ENCODE measurements at regions not wholly inside any gene's neighbourhood (a gene's known extent, or its start where the extent isn't known, plus 50 kb on each side); places are given as distances from the start of the nearest gene placed in this dataset.
"Not testable (repeated sequence)": the region's sequence is repeated elsewhere in the genome, so short reads cannot be mapped to it uniquely, and the experiment has no call there.

DNA sequence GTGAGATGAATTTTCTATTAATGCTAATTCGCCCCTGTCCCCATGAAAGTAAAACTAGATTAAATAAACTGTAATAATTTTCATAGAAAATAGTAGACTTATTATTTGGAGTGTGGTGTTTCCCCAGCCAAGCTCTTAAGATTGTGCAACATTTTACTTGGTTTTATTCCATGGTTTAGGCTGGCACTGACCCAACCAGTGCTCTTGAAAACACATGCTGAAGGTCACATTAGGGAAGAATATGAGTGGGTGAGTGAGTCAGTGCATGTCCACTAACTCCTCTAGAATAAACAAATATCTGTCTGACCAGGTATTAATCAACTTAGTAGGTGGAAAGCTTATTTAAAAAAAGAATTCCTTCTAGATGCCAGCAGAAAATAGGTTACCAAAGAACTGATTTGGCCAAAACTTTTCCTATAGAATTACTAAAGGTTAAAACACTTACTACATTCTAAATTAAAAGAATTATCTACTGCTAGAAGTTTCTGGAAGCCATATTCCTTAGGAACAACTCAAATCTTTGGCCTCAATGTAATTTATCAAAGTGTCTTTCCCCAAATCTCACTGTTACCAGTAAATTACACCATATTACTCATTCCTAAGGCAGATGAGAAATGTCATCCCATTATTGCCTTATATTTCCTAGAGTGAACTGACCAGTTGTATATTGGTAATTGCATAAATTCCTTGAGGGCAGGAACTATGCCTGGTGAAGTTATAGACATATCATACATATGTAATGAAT lies 89.7 kb upstream of the RGS1 start:
- DNase-seq = no peak

DNA sequence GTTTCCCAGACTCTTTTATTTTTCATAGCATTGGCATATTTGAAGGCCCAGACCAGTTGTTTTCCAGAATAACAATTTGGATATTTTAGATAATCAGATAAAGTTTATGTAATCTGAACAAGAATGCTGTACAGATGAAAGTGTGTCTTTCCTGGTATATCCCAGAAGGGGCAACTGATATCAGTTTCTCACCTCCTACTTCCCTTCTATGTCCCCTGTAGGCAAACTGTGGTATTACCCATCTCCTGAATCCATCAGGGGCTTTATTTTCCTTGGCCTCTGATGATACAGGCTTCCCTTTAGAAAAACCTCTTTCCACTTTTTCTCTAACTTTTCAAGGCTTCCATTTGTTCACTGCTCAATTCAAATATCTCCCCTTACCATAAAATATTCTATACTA lies 87.5 kb upstream of the RGS1 start:
- no peak for DNase-seq

DNA sequence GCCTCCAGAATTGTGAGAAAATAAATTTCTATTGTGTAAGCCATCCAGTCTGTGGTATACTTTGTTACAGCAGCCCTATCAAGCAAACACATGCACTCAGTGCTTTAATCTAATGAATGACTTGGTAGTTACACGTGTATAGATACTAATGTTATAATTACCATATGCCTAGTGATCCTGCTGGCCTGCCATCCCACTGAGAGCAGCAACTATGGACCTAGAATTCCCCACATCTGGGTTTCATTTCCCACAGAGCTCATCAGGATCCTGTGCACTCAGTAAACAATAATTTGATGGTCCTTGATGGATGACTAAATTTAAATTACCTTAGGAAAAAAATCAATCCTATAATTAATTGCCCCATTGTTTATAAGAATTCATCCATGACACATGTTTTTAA lies 86.5 kb upstream of the RGS1 start:
- DNase-seq = no peak

DNA sequence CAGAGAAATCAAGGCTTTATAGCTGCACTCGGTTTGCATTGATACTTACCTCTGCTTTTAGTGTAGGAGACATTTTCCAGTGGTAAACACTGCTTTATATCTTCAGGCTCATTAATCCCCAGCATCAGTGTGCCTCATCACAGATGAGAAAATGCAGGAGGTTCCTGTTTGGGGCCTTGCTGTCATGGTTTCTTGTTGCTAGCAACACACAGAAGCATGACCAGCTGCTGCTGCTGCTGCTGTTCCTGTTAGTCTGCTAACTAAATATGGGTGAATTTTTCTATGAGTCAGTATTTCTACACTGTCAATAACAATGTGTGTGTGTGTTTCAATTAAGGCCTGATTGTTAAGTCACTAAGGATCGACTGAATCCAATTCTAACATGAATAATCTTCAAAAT lies 85.8 kb upstream of the RGS1 start:
- no peak for DNase-seq

DNA sequence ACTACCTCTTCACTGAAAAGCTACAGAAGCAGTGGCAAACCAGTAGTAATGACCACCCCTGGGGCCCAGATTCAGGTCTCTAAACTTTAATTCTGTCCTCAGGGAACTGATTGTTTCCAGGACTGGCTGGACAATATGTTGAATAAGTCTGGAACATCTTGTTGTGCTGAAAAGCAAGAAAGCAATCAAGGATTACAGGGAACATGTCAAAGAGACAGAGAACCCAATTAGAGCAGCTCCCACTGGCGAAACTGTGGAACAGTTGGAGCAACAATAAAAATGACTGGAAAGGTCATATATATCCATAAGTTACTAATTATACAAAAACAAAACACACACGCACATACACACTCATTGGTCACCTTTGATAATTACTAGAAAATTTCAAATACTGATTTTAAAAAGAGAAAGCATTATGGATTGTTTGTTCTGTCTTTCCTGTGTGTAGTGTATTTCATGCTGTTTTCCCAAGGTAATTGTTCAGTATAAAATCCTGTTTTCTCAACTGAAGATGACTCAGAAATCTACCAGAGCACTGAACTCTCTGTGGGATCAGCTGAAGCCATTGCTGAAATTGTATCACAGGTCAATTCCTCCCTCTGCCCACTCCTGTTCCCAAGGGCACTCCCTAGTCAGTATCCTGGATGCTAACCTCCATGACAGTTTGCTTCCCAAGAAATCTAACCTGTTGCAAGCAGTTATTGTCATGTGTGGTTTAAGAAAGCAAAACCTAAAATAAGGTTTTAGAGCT lies 83.6 kb upstream of the RGS1 start:
- no peak for DNase-seq

DNA sequence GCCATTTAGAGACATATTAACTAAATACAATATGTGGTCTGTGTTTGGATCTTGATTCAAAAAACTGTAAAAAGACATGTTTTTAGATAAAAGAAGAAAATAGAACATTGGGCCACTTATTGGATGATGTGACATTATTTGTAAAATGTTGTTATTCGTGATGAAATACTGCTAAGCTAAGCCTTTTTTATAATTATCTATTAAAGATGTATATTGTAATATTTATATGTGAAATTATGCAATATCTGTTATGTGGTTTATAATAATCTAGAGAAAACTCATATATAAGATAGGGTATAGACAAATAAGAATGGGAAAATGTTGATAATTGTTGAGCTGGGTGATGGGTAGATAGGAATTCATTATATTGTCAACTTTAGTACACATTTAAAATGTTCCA lies 82.0 kb upstream of the RGS1 start:
- DNase-seq = no peak

DNA sequence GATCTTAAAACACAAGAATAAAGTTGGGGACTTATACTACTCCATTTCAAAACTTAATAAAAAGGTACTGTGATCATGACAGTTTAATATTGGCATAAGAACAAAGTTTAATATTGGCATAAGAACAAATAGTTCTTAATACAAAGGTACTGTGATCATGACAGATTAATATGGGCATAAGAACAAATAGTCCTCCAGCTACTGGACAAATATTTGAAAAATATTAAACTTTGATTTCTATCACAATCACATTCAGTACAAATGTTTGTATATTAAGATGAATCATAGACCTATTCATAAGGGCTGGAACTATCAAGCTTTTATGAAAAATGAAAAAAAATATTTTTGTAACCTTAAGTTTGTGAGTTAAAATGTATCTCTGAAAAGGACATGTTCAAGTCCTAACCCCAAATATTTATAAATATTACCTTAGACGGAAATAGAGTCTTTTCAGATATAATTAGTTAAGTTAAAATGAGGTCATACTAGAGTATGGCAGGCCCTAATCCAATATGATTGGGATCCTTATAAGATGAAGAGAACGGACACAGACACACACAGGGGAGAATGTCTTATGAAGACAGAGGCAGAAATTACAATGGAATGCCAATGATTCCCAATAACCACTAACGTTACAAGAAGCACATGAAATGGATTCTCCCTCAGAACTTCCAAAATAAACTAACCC lies 79.1 kb upstream of the RGS1 start:
- DNase-seq = no peak

DNA sequence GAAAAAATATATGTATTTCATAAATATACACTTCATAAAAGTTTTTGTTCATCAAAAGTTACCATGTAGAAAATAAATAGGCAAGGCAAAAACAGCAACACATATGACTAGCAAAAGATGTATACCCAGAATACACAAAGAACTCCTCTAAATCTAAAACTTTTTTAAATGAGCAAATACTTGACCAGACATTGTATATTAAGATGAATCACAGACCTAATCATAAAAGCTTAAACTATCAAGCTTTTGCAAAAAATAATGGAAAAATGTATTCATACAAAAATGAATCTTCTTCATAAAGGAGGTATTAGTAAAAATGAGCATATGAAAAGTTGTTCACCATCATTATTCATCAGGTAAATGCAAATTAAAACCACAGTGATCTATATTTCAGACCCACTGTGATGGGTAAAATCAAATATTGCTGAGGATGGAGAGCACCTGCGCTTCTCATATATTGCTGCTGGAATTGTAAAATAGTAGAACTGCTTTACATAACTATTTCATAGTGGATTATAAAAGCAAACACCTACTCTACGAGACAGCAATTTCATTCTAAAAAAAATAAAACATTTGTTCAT lies 78.3 kb upstream of the RGS1 start:
- no peak for DNase-seq

DNA sequence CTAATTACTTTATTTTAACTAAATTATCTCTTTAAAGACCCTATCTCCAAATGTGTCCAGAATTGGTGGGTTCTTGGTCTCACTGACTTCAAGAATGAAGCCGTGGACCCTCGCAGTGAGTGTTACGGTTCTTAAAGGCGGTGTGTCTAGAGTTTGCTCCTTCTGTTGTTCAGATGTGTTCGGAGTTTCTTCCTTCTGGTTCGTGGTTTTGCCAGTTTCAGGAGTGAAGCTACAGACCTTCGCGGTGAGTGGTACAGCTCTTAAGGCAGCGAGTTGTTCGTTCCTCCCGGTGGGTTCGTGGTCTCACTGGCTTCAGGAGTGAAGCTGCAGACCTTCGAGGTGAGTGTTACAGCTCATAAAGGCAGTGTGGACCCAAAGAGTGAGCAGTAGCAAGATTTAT lies 77.5 kb upstream of the RGS1 start:
- DNase-seq = not testable (repeated sequence)

DNA sequence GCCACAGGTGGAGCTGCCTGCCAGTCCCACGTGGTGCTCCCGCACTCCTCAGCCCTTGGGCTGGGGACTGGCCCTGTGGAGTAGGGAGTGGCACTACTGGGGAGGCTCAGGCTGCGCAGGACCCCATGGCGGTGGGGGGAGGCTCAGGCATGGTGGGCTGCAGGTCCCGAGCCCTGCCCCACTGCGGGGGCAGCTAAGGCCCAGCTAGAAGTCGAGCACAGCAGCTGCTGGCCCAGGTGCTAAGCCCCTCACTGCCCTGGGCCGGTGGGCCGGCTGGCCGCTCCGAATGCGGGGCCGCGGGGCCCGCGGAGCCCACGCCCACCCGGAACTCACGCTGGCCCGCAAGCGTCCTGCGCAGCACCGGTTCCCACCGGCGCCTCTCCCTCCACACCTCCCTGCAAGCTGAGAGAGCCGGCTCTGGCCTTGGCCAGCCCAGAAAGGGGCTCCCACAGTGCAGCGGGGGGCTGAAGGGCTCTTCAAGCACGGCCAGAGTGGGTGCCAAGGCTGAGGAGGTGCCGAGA lies 76.5 kb upstream of the RGS1 start:
- DNase-seq = not testable (repeated sequence)

DNA sequence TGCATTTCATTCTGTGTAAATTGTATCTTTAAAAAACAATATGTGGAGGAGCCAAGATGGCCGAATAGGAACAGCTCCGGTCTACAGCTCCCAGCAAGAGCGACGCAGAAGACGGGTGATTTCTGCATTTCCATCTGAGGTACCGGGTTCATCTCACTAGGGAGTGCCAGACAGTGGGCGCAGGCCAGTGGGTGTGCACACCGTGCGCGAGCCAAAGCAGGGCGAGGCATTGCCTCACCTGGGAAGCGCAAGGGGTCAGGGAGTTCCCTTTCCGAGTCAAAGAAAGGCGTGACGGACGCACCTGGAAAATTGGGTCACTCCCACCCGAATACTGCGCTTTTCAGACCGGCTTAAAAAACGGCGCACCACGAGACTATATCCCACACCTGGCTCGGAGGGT lies 75.0 kb upstream of the RGS1 start:
- DNase-seq = not testable (repeated sequence)

DNA sequence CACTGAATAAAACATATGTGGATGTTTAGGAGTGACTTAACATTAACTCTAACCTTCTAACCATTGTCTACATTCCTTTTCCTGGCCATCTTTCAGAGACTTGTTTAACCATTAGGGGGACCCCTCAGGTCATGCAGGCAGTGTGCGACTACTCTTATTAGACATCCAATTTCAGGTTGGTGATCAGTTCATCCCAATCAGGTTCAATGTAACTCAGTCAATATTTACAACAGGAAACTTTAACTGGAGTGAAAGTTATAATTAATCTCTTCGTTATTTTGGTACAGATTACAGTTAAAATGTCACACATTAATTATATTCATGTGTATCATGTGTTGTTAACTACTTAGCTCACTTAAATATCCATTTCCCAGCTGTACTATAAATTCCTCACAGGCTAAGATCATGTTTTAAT lies 68.8 kb upstream of the RGS1 start:
- DNase-seq = no peak

DNA sequence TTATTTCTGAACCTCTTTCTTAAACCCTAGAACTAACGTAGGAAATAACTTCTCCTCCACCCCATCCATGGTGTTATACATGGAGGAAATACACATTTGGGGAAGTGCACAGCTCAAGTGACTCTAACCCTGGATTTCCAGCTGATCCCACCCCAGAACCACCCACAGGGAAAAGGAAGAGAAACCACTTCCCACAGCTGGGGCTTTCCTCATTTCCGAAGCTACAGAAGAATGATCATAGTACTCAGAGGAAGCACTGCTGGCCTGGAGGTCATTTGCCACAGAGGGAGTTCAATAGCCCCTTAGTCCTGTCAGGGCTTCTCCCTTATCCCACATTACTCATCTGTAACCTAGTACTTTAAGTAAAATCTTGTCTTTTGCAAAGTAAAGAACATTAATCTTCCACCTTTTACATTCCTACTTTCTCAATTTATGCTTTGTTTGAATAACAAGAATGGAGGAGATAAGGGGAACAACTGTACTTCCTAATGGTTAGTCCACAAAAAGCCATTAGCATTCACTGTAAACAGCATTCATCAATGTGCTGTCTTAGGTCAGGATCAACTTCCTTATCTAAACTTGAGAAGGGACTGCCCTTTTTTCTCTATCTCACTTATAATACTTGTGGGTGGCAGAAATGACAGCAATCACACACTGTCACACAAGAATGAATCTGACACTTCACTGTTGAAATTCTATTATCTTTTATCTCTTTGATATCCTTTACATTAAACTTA lies 63.0 kb upstream of the RGS1 start:
- no peak for DNase-seq

DNA sequence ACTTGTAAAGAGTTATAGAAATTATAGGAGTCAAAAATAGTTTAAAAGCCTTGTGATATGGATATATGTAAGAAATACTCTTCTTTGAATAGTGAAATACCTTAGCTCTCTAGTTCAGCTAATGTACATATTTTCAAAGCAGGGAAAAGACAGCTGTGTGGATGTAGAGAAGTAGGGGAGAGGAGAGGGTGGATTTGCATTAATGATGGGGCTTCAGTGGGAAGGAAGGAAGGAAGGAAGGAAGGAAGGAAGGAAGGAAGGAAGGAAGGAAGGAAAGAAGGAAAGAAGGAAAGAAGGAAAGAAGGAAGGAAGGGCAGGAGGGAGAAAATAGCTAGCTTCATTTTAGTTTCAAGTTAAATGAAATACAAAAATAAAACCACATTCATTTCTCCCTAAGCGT lies 62.4 kb upstream of the RGS1 start:
- DNase-seq = no peak

DNA sequence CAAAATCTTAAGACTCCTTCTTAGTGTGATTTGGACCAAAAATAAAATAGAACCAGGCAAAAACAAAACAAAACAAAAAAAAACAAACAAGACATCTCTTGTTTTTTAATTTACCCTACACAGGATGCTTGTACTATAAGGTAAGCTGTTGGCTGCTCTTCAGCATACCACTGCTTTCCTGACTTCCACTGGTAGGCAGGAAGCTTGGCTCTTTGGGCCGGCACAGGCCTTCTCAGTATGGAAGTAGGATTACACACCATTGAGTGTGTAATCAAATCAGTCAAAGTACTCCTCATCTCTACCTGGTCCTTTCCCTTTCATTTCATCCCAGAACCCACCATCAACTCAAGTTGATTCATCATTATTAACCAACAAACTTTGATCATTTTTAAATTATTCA lies 61.9 kb upstream of the RGS1 start:
- no peak for DNase-seq

DNA sequence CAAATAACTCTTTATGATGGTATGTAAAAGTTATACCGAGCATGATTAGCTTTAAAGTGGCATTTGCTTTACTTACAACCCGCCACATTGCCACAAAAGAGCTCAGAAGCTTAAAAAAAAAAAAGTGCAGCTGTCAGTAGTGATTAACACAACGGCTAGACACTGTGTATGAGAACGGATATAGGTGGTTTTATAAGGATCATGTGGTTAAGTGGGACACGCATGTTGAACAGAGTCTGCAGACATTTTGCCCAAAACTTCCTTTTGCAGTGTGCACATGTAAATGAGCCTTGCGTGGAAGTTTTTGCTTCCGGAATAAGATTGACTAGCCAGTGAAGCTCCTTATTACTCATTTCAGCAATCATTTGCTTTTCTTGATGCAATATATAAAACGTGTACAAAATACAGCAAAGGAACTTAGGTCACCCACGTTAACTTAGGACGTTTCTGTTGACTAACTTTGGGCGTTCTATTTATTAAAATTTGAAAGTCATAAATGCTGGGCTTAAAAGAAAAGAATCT lies 58.7 kb upstream of the RGS1 start:
- DNase-seq = no peak

DNA sequence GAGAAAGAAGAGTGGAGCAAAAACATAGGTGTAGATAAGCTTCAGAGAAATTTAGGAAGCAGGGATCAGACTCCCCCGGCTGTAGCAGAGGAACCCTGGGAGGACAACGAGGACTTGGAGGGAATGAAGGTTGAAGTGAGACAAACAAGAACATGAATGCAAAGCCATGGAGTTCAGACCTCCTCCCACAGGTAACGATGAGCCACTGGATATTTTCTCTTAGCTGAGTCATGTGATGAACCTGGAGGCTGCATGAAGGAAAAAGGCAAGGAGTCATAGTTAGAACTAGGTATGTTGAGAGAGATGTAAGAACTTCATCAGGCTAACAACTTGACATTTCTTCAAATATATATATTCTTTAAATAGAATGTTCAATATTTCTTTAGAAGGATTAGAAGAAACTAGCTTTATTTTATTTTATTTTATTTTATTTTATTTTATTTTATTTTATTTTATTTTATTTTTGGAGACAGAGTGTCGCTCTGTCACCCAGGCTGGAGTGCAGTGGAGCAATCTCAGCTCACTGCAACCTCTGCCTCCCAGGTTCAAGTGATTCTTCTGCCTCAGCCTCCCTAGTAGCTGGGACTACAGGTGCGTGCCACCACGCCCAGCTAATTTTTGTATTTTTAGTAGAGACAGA lies 57.7 kb upstream of the RGS1 start:
- not testable (repeated sequence) for DNase-seq

DNA sequence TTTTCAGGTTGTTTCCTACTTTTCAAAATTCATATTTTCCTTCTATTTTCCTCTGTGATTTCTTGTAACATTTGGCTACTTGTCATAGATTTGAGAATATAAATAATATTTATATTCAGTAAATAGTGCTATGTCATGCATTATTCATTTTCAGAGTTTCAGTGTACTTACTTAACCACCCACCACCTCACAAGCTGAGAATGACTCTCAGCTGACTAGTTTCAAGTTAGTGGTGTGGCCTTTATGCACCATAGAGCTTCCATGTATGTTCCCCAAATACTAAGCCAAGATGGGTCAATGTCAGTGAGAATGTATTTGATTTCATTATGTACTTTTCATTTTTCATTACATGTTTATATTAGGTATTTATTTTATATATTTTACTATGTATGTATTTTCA lies 56.9 kb upstream of the RGS1 start:
- no peak for DNase-seq

DNA sequence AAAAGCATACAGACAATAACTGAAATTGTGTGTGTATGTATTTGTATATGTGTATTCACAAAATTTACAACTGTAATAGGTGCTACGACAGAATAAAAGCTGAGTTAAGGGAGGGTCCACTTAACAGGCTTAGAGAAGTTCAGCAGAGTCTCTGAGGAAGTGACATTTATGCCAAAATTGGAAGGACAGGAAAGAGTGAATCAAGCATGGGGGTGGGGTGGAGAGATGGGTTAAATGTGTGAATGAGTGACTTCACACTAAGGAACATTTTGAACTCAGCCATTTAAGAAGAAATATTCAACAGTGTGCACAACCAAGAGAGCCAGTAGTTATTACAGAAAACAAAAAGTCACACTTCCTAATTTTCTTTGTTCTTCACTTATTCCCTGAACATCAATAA lies 53.8 kb upstream of the RGS1 start:
- no peak for DNase-seq

DNA sequence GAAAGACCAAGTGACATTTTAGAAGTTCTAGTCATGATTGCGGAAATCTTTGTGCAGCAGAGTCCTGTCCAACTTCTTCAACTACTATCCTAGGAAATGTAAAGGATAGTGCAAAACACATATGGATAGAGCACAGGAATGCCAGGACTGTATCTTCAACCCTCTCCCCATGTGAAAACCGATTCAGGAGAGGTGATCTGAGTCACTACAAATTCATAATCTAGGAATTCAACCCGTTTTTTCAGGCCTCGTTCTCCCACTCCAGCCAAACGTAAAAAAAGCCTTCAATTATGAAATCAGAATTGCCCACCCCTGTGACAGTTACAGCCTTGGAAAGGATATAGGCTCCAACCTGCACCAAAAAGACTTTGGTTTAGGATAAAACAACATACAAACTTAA lies 52.9 kb upstream of the RGS1 start:
- no peak for DNase-seq

DNA sequence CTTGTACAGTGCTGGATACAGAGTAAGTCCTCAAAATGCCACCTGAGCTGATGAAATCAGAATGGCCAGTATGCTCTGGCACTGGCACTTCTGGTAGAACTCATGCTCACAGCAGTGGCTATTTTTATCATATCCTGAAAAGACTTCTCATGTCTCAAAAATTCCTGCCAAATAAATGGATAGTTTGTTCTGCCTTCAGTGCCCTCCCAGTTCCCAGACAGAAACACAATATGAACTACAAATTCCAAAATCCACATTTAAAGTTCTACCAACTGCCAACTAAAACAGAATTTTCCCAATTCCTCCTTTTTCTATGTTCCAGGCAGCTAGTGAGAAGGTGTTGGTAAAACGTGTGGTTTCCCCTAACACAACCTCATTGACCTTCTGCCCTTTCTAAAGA lies 51.4 kb upstream of the RGS1 start:
- no peak for DNase-seq

All from activated naive CD4-positive, alpha-beta T cell (primary cell).